Cerebellar cortex (tissue), 1 donor: ENCODE measurements at regions not wholly inside any gene's neighbourhood (a gene's known extent, or its start where the extent isn't known, plus 50 kb on each side); places are given as distances from the start of the nearest gene placed in this dataset.
"Not testable (repeated sequence)": the region's sequence is repeated elsewhere in the genome, so short reads cannot be mapped to it uniquely, and the experiment has no call there.

Experiments
- DNase-seq: peaks from one replicate; pipeline ENCODE4 v3.0.0-alpha.2; 2015; ENCODE audit warnings: low spot score

- no peak for DNase-seq
These were observed 290.5 kb upstream of the RASA1 start for GRCh38 chr5:86977190-86977589.

GRCh38 chr5:86977808-86978207, 289.9 kb upstream of the RASA1 start:
- no peak for DNase-seq

GRCh38 chr5:86979811-86980411, 287.8 kb upstream of the RASA1 start:
- DNase-seq = no peak

- no peak for DNase-seq
These were observed 285.8 kb upstream of the RASA1 start for GRCh38 chr5:86981898-86982297.

GRCh38 chr5:86983208-86983607, 284.5 kb upstream of the RASA1 start:
- no peak for DNase-seq

DNA sequence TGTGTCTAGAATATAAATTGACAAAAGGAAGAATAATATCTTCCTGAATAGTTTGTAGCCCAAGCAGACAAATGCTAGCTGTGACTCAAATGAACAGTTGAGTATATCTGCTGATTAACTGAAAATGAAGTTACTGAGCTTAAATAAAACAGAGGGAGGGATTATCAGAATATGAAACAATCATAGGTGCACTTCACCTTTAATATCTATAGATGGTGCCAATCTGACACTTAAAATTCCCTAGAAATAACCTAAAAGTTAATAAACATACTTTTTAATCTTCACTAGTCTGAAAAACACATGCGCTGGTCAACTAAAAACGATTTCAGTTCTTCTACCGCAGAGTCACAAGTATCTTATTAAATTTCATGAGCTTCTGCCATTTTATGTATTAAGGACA, 280.8 kb upstream of the RASA1 start:
- DNase-seq = no peak

- no peak for DNase-seq
These were observed 270.2 kb upstream of the RASA1 start for GRCh38 chr5:86997516-86997915.

DNA sequence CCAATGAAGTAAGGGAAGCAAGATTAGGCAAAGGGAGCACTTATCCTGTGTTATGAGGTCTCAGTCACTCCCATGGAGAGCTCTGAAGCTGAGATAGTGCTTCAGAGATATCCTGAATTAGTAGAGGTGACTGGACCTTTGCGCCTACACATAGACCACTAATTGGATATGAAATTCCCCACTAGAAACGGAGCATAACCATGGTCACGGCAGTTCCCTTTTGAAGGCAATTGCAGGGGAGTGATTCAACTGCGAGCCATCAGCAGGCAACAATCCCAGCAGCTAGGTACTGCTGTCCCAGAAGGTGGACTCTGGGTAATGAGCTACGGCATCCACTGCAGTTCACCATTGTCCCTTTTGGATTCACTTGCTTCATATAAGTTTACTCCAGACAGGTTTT, 267.7 kb upstream of the RASA1 start:
- DNase-seq = no peak

GRCh38 chr5:87002485-87002884, 265.2 kb upstream of the RASA1 start:
- no peak for DNase-seq

GRCh38 chr5:87004101-87004500, 263.6 kb upstream of the RASA1 start:
- no peak for DNase-seq

DNA sequence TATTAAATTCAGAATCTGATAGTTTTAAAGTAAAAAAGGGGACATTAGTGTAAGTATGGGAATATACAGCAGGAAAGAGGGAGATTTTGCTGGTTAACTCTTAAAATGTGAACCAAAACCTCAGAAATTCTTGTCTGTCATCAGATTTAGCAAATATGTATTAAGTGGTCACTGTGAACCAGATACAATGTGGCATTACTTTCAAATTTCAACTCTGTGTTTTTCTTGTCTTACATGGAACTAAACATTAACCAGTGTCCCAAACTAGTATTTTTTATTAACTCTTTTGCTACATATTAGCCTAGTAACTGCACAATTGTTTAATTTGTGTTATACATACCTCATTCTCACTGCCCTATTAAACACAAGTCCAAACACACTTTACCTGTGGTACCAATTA, 259.9 kb upstream of the RASA1 start:
- DNase-seq = no peak

- DNase-seq = no peak
These were observed 258.7 kb upstream of the RASA1 start for GRCh38 chr5:87008751-87009560.

- no peak for DNase-seq
These were observed 256.9 kb upstream of the RASA1 start for GRCh38 chr5:87010736-87011135.

DNA sequence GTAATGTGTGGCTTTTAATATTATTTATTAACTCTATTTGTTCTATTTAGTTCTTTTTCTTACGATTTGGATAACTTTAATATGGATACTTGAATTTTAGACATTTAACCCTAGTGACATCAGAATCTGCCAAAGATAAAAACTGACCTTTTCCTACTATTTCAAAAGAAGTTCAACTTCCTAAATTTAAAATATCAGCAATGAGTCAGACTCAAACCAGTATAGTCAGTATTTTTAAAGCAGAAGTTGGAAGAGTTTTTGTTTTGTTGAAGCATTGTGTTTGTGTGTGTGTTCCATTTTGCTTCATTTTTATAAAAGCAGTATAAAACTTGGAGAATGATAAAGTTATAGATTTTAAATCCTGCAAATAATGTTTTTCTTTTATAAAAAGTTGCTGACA, 251.8 kb upstream of the RASA1 start:
- DNase-seq = no peak

DNA sequence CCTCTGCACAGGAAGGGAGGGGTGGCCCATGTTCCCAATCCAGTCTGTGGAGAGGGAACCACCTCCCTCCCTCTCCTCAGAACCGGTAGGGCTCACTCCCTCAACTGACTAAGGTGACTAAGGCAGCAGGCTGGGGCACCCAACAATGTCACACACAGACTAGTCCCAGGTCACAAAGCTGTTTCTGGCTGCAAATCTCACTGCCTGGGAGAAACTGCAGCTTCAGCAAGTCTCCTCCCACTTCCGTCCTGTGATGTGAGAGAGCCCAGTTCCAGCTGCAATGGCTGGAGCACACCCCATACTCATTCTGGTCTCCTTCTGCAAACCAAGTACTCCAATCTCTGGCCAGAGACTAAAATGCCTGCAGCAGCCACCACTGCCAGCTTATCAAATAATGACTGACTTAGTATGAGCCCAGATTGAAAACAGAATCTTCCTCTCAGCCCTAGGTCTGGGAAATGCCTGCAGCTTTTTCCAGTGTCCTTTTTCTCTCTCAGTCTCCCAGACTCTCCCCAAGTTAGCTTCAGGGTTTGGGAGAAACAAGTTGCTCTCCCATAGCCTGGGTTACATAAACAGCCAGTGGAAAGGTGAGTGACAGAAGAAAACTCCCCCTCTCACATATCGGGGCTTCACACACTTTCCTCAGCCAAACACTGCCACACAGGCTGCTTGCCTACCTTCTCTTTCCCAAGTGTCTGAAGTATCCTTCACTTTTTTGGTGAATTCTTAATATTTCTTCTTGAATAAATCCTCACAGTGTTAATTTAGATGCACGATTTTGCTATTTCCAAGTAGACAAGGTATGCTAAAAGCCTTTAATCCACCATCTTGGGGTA, 247.4 kb upstream of the RASA1 start:
- DNase-seq = no peak

- no peak for DNase-seq
These were observed 245.3 kb upstream of the RASA1 start for GRCh38 chr5:87022415-87022814.

DNA sequence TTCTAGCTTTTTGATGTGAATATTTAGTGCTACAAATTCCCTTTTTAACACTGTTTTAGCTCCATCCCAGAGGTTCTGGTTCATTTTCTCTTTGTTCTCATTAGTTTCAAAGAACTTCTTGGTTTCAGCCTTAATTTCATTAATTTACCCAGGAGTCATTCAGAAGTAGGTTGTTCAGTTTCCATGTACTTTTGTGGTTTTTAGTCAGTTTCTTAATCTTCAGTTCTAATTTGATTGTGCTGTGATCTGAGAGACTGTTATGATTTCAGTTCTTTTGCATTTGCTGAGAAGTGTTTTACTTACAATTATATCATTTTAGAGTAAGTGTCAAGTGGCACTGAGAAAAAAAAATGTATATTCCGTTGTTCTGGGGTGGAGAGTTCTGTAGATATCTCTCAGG, 240.1 kb upstream of the RASA1 start:
- DNase-seq = no peak

GRCh38 chr5:87029951-87030350, 237.7 kb upstream of the RASA1 start:
- no peak for DNase-seq

- no peak for DNase-seq
These were observed 237.0 kb upstream of the RASA1 start for GRCh38 chr5:87030699-87031098.

DNA sequence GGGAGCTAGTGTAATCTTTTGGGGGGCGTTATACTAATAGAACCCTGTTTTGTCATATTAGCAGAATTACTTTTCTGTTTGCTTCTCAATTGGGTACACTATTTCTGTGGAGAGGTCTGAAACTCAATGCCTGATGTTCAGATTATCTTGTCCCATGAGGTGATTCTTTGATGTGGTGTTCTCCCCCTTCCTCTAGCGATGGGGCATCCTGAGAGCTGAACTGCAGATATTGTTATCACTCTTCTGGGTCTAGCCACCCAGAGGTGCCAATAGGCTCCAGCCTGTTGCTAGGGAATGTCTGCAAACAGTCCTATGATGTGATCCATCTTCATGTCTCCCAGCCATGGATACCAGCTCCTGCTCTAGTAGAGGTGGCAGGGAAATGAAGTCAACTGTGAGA, 233.1 kb upstream of the RASA1 start:
- DNase-seq = no peak

DNA sequence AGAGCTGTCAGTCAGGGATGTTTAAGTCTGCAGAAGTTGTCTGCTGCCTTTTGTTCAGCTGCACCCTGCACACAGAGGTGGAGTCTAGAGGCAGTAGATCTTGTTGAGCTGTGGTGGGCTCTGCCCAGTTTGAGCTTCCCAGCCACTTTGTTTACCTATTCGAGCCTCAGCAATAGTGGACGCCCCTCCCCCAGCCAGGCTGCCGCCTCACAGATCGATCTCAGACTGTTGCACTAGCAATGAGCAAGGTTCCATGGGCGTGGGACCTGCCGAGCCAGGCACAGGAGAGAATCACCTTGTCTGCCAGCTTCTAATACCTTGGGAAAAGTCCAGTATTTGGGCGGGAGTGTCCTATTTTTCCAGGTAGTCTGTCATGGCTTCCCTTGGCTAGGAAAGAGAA, 225.1 kb upstream of the RASA1 start:
- no peak for DNase-seq

GRCh38 chr5:87048156-87048555, 219.5 kb upstream of the RASA1 start:
- no peak for DNase-seq

GRCh38 chr5:87049012-87049411, 218.7 kb upstream of the RASA1 start:
- not testable (repeated sequence) for DNase-seq
